MM.1S (cell line): ENCODE measurements at regions not wholly inside any gene's neighbourhood (a gene's known extent, or its start where the extent isn't known, plus 50 kb on each side); places are given as distances from the start of the nearest gene placed in this dataset.

Experiments used
- DNase-seq: peaks from one replicate; pipeline ENCODE4 v3.0.0-alpha.2; 2015
- H2AFZ ChIP-seq: fragments of 300-600 bp; sonication (generic); 2 replicates; pipeline ENCODE4 v1.6.0; 2016; ENCODE audit warnings: antibody characterized with exemption, low read length
- H3F3A ChIP-seq: fragments of 300-600 bp; sonication (generic); 2 replicates; pipeline ENCODE4 v1.6.1; 2016; ENCODE audit warnings: mild to moderate bottlenecking, antibody characterized with exemption, low read length, moderate library complexity, mixed read lengths; ENCODE audit not compliant: insufficient read depth
- H3K27ac ChIP-seq: fragments of 300-600 bp; sonication (generic); 2 replicates; pipeline ENCODE4 v1.5.1; 2016; ENCODE audit warnings: mild to moderate bottlenecking, low read length
- H3K27me3 ChIP-seq: fragments of 300-600 bp; sonication (generic); replicated peaks from 2 replicates; pipeline ENCODE4 v1.6.0; 2016; ENCODE audit warnings: low read length; ENCODE audit not compliant: insufficient read depth
- H3K36me3 ChIP-seq: fragments of 300-600 bp; sonication (generic); replicated peaks from 2 replicates; pipeline ENCODE4 v1.6.1; 2016; ENCODE audit warnings: mild to moderate bottlenecking, low read length, mixed read lengths; ENCODE audit not compliant: insufficient read depth
- H3K4me1 ChIP-seq: fragments of 300-600 bp; sonication (generic); 2 replicates; pipeline ENCODE4 v1.6.1; 2016; ENCODE audit warnings: low read length, mixed read lengths
- H3K4me2 ChIP-seq: fragments of 300-600 bp; sonication (generic); 2 replicates; pipeline ENCODE4 v1.6.0; 2016; ENCODE audit warnings: low read depth, low read length
- H3K4me3 ChIP-seq: fragments of 300-600 bp; sonication (generic); 2 replicates; pipeline ENCODE4 v1.5.1; 2016; ENCODE audit warnings: low read length, mixed read lengths
- H3K79me2 ChIP-seq: fragments of 300-600 bp; sonication (generic); 2 replicates; pipeline ENCODE4 v1.6.1; 2016; ENCODE audit warnings: mixed run types, low read length, mixed read lengths
- H3K9ac ChIP-seq: fragments of 300-600 bp; sonication (generic); 2 replicates; pipeline ENCODE4 v1.6.1; 2016; ENCODE audit warnings: low read length, mixed read lengths
- H3K9me2 ChIP-seq: fragments of 300-600 bp; sonication (generic); replicated peaks from 2 replicates; pipeline ENCODE4 v1.6.1; 2016; ENCODE audit warnings: mild to moderate bottlenecking, low read length, mixed read lengths; ENCODE audit not compliant: insufficient read depth
- H3K9me3 ChIP-seq: fragments of 300-600 bp; sonication (generic); replicated peaks from 2 replicates; pipeline ENCODE4 v1.6.1; 2016; ENCODE audit warnings: mild to moderate bottlenecking, low read length, mixed read lengths; ENCODE audit not compliant: insufficient read depth
- H4K20me1 ChIP-seq: fragments of 300-600 bp; sonication (generic); 2 replicates; pipeline ENCODE4 v1.6.1; 2016; ENCODE audit warnings: mild to moderate bottlenecking, low read length, moderate library complexity, mixed read lengths; ENCODE audit not compliant: insufficient read depth
- EZH2 ChIP-seq: fragments of 300-600 bp; sonication (generic); optimal IDR thresholded peaks from 2 replicates; pipeline ENCODE3; 2017; ENCODE audit warnings: low read depth, mild to moderate bottlenecking, antibody characterized with exemption, low read length, mixed read lengths
- EZH2phosphoT487 ChIP-seq: fragments of 300-600 bp; sonication (generic); IDR thresholded peaks from 2 replicates; pipeline ENCODE4 v1.6.1; 2018; ENCODE audit warnings: antibody characterized with exemption, low read length
- TF ChIP-seq, protein P1 (sequence below): fragments of 300-600 bp; sonication (generic); IDR thresholded peaks from 2 replicates; pipeline ENCODE4 v1.5.1; 2016; ENCODE audit warnings: antibody characterized with exemption, low read length, mixed read lengths

- no peaks in the 10 kb centered on the region for H3K4me1 ChIP-seq
- TF ChIP-seq EZH2 = no peak
- TF ChIP-seq, protein P1, sequence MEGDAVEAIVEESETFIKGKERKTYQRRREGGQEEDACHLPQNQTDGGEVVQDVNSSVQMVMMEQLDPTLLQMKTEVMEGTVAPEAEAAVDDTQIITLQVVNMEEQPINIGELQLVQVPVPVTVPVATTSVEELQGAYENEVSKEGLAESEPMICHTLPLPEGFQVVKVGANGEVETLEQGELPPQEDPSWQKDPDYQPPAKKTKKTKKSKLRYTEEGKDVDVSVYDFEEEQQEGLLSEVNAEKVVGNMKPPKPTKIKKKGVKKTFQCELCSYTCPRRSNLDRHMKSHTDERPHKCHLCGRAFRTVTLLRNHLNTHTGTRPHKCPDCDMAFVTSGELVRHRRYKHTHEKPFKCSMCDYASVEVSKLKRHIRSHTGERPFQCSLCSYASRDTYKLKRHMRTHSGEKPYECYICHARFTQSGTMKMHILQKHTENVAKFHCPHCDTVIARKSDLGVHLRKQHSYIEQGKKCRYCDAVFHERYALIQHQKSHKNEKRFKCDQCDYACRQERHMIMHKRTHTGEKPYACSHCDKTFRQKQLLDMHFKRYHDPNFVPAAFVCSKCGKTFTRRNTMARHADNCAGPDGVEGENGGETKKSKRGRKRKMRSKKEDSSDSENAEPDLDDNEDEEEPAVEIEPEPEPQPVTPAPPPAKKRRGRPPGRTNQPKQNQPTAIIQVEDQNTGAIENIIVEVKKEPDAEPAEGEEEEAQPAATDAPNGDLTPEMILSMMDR = no peak
- TF ChIP-seq EZH2phosphoT487 = no peak
These were observed 1073.9 kb upstream of the CRIM1 start for GRCh38 chr2:35281702-35282101.

DNA sequence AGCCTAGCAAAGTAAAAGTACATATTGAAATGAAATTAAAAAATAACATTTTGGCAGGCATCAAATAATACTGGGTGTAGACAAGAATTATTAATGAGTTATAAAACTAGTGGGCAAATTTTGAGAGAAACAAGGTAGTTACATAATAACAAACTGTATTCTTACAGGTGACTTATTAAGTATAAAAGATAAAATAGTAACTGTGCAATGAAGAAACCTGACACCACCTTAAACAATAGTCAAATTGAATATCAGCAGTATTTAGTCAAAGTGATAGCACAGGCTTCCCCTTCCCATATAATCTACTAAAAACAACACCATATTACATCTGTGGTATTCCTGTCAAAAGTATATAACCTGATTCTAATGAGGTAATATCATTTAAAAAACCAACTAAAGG, 1099.8 kb upstream of the CRIM1 start:
- no peak for DNase-seq
- Histone ChIP-seq H4K20me1 (no peaks in the 10 kb centered on the region), H3K9ac (no peak overlapping the region), H3K4me2 (no peak overlapping the region), H3K9me3 (no peaks in the 10 kb centered on the region), H3K9me2 (no peaks in the 10 kb centered on the region), H3K36me3 (no peaks in the 10 kb centered on the region), H3K27me3 (no peaks in the 10 kb centered on the region), H3K27ac (no peak overlapping the region), H3K79me2 (no peaks in the 10 kb centered on the region), H3K4me1 (no peaks in the 10 kb centered on the region), H3K4me3 (no peak overlapping the region), H2AFZ (no peak overlapping the region), H3F3A (no peaks in the 10 kb centered on the region)
- TF ChIP-seq EZH2phosphoT487 (no peak), EZH2 (no peak)
- TF ChIP-seq, protein P1 = no peak

More at GRCh38 chr2:35281702-35282101, 1073.9 kb upstream of the CRIM1 start:
- H3K36me3 ChIP-seq = no peaks in the 10 kb centered on the region
- no peaks in the 10 kb centered on the region for H3K79me2 ChIP-seq
- no peak overlapping the region for H3K4me3 ChIP-seq
- no peak overlapping the region for H3K4me2 ChIP-seq
- H3K27me3 ChIP-seq = no peaks in the 10 kb centered on the region
- no peaks in the 10 kb centered on the region for H4K20me1 ChIP-seq
- H3F3A ChIP-seq = no peaks in the 10 kb centered on the region
- H2AFZ ChIP-seq = no peak overlapping the region
- no peak overlapping the region for H3K27ac ChIP-seq
- no peak overlapping the region for H3K9ac ChIP-seq
- no peaks in the 10 kb centered on the region for H3K9me2 ChIP-seq
- no peaks in the 10 kb centered on the region for H3K9me3 ChIP-seq
- no peak for DNase-seq

DNA sequence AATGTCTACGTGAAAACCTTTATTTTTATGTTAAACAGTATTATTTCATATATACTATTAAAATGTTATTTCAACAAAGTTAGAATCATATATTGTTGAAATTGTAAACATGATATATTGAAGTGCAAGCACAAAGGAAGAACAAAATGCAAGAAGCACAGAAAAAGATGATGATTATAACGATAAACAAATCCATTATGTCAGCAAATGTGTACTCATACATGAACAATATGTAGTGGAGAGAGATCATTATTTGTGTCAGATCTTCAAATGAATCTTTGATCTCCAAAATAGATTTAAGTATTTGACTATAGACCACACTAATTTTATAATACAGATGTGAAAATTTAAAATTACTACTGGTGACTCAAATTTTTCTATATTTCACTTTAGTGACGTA, 1104.4 kb upstream of the CRIM1 start:
- no peaks in the 10 kb centered on the region for H3K9me3 ChIP-seq

More for the DNA sequence above, 1104.4 kb upstream of the CRIM1 start:
- Histone ChIP-seq H3K79me2 (no peaks in the 10 kb centered on the region), H4K20me1 (no peaks in the 10 kb centered on the region), H3K9ac (no peak overlapping the region), H3K27ac (no peak overlapping the region), H3K4me2 (no peak overlapping the region), H2AFZ (no peak overlapping the region), H3F3A (no peaks in the 10 kb centered on the region), H3K9me2 (no peaks in the 10 kb centered on the region), H3K36me3 (no peaks in the 10 kb centered on the region), H3K4me3 (no peak overlapping the region), H3K4me1 (no peaks in the 10 kb centered on the region), H3K27me3 (no peaks in the 10 kb centered on the region)
- DNase-seq = no peak
- TF ChIP-seq, protein P1 = no peak
- TF ChIP-seq EZH2 (no peak), EZH2phosphoT487 (no peak)
